Astrocyte of the cerebellum (primary cell): ENCODE measurements at regions not wholly inside any gene's neighbourhood (a gene's known extent, or its start where the extent isn't known, plus 50 kb on each side); places are given as distances from the start of the nearest gene placed in this dataset.

Experiments
- DNase-seq: peaks from one replicate; pipeline ENCODE4 v3.0.0-alpha.2; 2011; ENCODE audit warnings: low read depth
- H3K4me3 ChIP-seq: 2 replicates; pipeline ENCODE4 v1.5.1; 2011; ENCODE audit warnings: mild to moderate bottlenecking, low read depth, low read length, moderate library complexity
- CTCF ChIP-seq: IDR thresholded peaks from 2 replicates; pipeline ENCODE4 v1.5.1; 2012; ENCODE audit warnings: low read length, low read depth, moderate library complexity, mild to moderate bottlenecking; ENCODE audit errors: missing control alignments
- in situ Hi-C: cut with HindIII; loops from 2 replicates; pipeline ENCODE4 v1.10.0; 2017; ENCODE audit warnings: low sequenced_read_pairs

- no peak for DNase-seq
- no peak overlapping the region for H3K4me3 ChIP-seq
- in situ Hi-C loops: no loop called here
- TF ChIP-seq CTCF: no peak
Measured at GRCh38 chr22:22798232-22798616, 89.4 kb upstream of the IGLL5 start.

DNA sequence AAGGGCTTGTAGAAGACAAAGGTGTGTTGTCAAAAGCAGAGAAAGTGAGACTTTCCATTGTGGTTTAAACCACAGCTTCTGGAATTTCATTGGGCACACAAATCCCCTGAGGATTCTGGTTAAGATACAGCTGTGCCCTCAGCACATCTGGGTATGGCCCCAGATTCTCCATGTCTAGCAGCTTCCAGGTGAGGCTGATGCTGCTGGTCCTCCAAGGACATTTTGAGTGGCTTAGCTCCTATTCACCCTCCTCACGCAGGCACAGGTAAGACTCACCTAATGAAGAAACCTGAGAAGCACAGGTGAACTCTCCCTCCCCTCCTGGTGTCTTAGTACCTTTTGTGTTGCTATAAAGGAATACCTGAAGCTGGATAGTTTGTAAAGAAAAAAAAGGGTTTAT lies 88.9 kb upstream of the IGLL5 start:
- DNase-seq: no peak
- no peak for TF ChIP-seq CTCF
- in situ Hi-C loops: no loop called here
- no peak overlapping the region for H3K4me3 ChIP-seq

DNA sequence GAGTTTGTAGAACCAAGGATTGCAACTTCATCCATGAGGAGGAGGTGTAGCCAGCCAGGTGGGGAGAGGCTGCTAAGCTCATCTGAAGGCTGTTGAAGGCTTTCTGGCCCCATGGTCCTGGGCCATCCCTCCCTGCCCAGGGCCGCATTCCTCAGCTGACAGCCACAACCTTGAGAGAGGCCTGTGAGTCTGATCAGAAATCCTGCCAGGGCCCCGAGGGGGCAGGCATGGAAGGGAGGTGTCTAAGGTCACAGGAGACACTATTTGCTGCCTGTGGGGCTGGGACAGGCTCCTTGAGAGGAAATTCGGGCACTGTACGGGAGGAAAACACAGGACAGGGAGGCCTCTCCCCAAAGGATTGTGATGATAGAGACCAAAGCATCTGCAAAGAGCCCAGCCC lies 88.1 kb upstream of the IGLL5 start:
- DNase-seq: no peak
- no peak for TF ChIP-seq CTCF
- in situ Hi-C loops: no loop called here
- H3K4me3 ChIP-seq: no peak overlapping the region

DNA sequence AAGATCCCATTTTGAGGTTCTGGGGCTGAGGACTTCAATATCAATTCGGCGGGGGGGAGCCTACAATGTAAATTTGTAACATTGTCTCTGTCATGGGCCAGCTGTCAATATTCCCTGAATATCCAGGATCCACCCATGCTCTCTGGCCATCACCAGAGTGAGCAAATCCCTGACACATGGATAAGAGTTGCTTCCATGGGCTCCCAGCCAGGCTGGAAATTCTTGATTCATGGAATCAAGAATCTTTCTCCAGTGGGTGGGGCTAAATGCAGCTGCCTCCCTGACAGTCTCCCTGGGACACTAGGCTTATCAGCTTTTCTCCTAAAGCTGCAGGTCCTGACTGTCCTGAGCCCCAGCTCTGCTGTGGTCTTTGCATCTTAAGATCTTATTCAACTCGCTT lies 86.9 kb upstream of the IGLL5 start:
- no peak for TF ChIP-seq CTCF
- H3K4me3 ChIP-seq: no peak overlapping the region
- in situ Hi-C loops: no loop called here
- DNase-seq: no peak

DNA sequence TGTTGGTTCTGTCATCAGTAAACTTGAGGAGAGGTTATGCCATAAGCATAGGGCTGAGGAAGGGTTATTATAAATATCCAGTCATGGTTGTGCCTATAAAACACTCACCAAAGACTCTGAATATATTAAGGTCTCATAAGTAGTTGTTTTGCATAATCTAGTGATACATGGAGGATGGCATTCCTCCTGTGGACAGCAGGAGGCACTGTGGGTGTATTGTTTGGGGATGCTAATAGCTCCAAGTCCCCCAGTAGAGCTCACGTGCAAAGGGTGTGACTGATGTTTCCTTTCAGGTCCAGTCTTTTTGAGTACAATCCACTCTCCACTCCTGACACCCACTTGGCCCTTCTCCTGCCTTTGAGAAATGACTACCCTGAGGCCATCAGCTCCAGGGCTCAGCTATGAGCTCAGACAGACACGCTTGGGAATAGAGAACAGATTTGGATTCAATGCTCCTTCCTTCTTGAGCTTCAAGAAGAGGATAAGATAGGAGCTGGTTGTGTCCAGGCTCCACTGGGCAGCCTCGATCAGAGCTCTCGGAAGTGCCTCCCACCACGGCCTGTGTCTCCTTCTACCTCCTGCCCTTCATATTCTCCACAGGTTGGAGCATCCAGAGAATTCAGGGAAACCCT lies 85.2 kb upstream of the IGLL5 start:
- no peak for DNase-seq
- in situ Hi-C loops: no loop called here
- no peak for TF ChIP-seq CTCF
- H3K4me3 ChIP-seq: no peak overlapping the region

GRCh38 chr22:22803285-22803853 lies 84.2 kb upstream of the IGLL5 start:
- no peak for DNase-seq
- TF ChIP-seq CTCF: no peak
- no peak overlapping the region for H3K4me3 ChIP-seq
- in situ Hi-C loops: no loop called here
